ENCODE measurements at regions not wholly inside any gene's neighbourhood (a gene's known extent, or its start where the extent isn't known, plus 50 kb on each side); places are given as distances from the start of the nearest gene placed in this dataset.

- H3K9ac ChIP-seq (ENCODE audit: low read depth, low read length) = no peak overlapping the region
- H3K36me3 ChIP-seq (ENCODE audit: control insufficient read depth, insufficient read depth, low read length) = no peaks in the 10 kb centered on the region
- H3K27ac ChIP-seq (ENCODE audit: low read depth, low read length) = no peak overlapping the region
- no peaks in the 10 kb centered on the region for H3K4me1 ChIP-seq (ENCODE audit: control insufficient read depth, insufficient read depth, low read length)
- no peaks in the 10 kb centered on the region for H3K9me3 ChIP-seq (ENCODE audit: control insufficient read depth, insufficient read depth, low read length)
- no peak overlapping the region for H3K4me3 ChIP-seq (ENCODE audit: low read depth, low read length)
- no peaks in the 10 kb centered on the region for H3K27me3 ChIP-seq (ENCODE audit: control insufficient read depth, insufficient read depth, low read length)
Observed at GRCh38 chr1:80075351-80075750, 1068.8 kb upstream of the ADGRL4 start.

- Histone ChIP-seq H3K4me3 (ENCODE audit: low read depth, low read length) (no peak overlapping the region), H3K4me1 (ENCODE audit: control insufficient read depth, insufficient read depth, low read length) (no peaks in the 10 kb centered on the region), H3K27ac (ENCODE audit: low read depth, low read length) (no peak overlapping the region), H3K27me3 (ENCODE audit: control insufficient read depth, insufficient read depth, low read length) (no peaks in the 10 kb centered on the region), H3K9me3 (ENCODE audit: control insufficient read depth, insufficient read depth, low read length) (no peaks in the 10 kb centered on the region), H3K36me3 (ENCODE audit: control insufficient read depth, insufficient read depth, low read length) (no peaks in the 10 kb centered on the region), H3K9ac (ENCODE audit: low read depth, low read length) (no peak overlapping the region)
Observed at GRCh38 chr1:80072563-80072962, 1066.0 kb upstream of the ADGRL4 start.

- Histone ChIP-seq H3K4me1 (ENCODE audit: control insufficient read depth, insufficient read depth, low read length) (peaks cover 7% of the 10 kb centered on the region; the same call in 1 of the 2 replicates), H3K9me3 (ENCODE audit: control insufficient read depth, insufficient read depth, low read length) (no peaks in the 10 kb centered on the region), H3K9ac (ENCODE audit: low read depth, low read length) (no peak overlapping the region), H3K36me3 (ENCODE audit: control insufficient read depth, insufficient read depth, low read length) (no peaks in the 10 kb centered on the region), H3K4me3 (ENCODE audit: low read depth, low read length) (no peak overlapping the region), H3K27me3 (ENCODE audit: control insufficient read depth, insufficient read depth, low read length) (no peaks in the 10 kb centered on the region), H3K27ac (ENCODE audit: low read depth, low read length) (no peak overlapping the region)
Observed at GRCh38 chr1:80066060-80066459, 1059.5 kb upstream of the ADGRL4 start.

- Histone ChIP-seq H3K4me1 (ENCODE audit: control insufficient read depth, insufficient read depth, low read length) (peaks cover 7% of the 10 kb centered on the region; the same call in 1 of the 2 replicates), H3K27ac (ENCODE audit: low read depth, low read length) (no peak overlapping the region), H3K9ac (ENCODE audit: low read depth, low read length) (no peak overlapping the region), H3K36me3 (ENCODE audit: control insufficient read depth, insufficient read depth, low read length) (no peaks in the 10 kb centered on the region), H3K27me3 (ENCODE audit: control insufficient read depth, insufficient read depth, low read length) (no peaks in the 10 kb centered on the region), H3K9me3 (ENCODE audit: control insufficient read depth, insufficient read depth, low read length) (no peaks in the 10 kb centered on the region), H3K4me3 (ENCODE audit: low read depth, low read length) (no peak overlapping the region)
Observed at GRCh38 chr1:80064524-80064923, 1058.0 kb upstream of the ADGRL4 start.

GRCh38 chr1:80059940-80060339 is 1053.4 kb upstream of the ADGRL4 start:
- no peaks in the 10 kb centered on the region for H3K36me3 ChIP-seq (ENCODE audit: control insufficient read depth, insufficient read depth, low read length)
- no peaks in the 10 kb centered on the region for H3K4me1 ChIP-seq (ENCODE audit: control insufficient read depth, insufficient read depth, low read length)
- H3K27ac ChIP-seq (ENCODE audit: low read depth, low read length) = no peak overlapping the region
- H3K9ac ChIP-seq (ENCODE audit: low read depth, low read length) = no peak overlapping the region
- H3K4me3 ChIP-seq (ENCODE audit: low read depth, low read length) = no peak overlapping the region
- H3K9me3 ChIP-seq (ENCODE audit: control insufficient read depth, insufficient read depth, low read length) = no peaks in the 10 kb centered on the region
- no peaks in the 10 kb centered on the region for H3K27me3 ChIP-seq (ENCODE audit: control insufficient read depth, insufficient read depth, low read length)

- Histone ChIP-seq H3K27me3 (ENCODE audit: control insufficient read depth, insufficient read depth, low read length) (no peaks in the 10 kb centered on the region), H3K27ac (ENCODE audit: low read depth, low read length) (no peak overlapping the region), H3K9ac (ENCODE audit: low read depth, low read length) (no peak overlapping the region), H3K9me3 (ENCODE audit: control insufficient read depth, insufficient read depth, low read length) (no peaks in the 10 kb centered on the region), H3K36me3 (ENCODE audit: control insufficient read depth, insufficient read depth, low read length) (no peaks in the 10 kb centered on the region), H3K4me1 (ENCODE audit: control insufficient read depth, insufficient read depth, low read length) (no peaks in the 10 kb centered on the region), H3K4me3 (ENCODE audit: low read depth, low read length) (no peak overlapping the region)
Observed at GRCh38 chr1:80056179-80056578, 1049.6 kb upstream of the ADGRL4 start.

- no peaks in the 10 kb centered on the region for H3K27me3 ChIP-seq (ENCODE audit: control insufficient read depth, insufficient read depth, low read length)
- H3K27ac ChIP-seq (ENCODE audit: low read depth, low read length) = no peak overlapping the region
- no peak overlapping the region for H3K9ac ChIP-seq (ENCODE audit: low read depth, low read length)
- H3K36me3 ChIP-seq (ENCODE audit: control insufficient read depth, insufficient read depth, low read length) = no peaks in the 10 kb centered on the region
- no peaks in the 10 kb centered on the region for H3K4me1 ChIP-seq (ENCODE audit: control insufficient read depth, insufficient read depth, low read length)
- no peak overlapping the region for H3K4me3 ChIP-seq (ENCODE audit: low read depth, low read length)
- no peaks in the 10 kb centered on the region for H3K9me3 ChIP-seq (ENCODE audit: control insufficient read depth, insufficient read depth, low read length)
Observed at GRCh38 chr1:80054129-80054528, 1047.6 kb upstream of the ADGRL4 start.

GRCh38 chr1:80053613-80054012 is 1047.1 kb upstream of the ADGRL4 start:
- H3K36me3 ChIP-seq (ENCODE audit: control insufficient read depth, insufficient read depth, low read length) = no peaks in the 10 kb centered on the region
- no peak overlapping the region for H3K27ac ChIP-seq (ENCODE audit: low read depth, low read length)
- H3K9ac ChIP-seq (ENCODE audit: low read depth, low read length) = no peak overlapping the region
- H3K4me3 ChIP-seq (ENCODE audit: low read depth, low read length) = no peak overlapping the region
- H3K27me3 ChIP-seq (ENCODE audit: control insufficient read depth, insufficient read depth, low read length) = no peaks in the 10 kb centered on the region
- H3K9me3 ChIP-seq (ENCODE audit: control insufficient read depth, insufficient read depth, low read length) = no peaks in the 10 kb centered on the region
- H3K4me1 ChIP-seq (ENCODE audit: control insufficient read depth, insufficient read depth, low read length) = no peaks in the 10 kb centered on the region

- H3K4me1 ChIP-seq (ENCODE audit: control insufficient read depth, insufficient read depth, low read length) = no peaks in the 10 kb centered on the region
- H3K4me3 ChIP-seq (ENCODE audit: low read depth, low read length) = no peak overlapping the region
- no peaks in the 10 kb centered on the region for H3K27me3 ChIP-seq (ENCODE audit: control insufficient read depth, insufficient read depth, low read length)
- no peak overlapping the region for H3K27ac ChIP-seq (ENCODE audit: low read depth, low read length)
- no peaks in the 10 kb centered on the region for H3K9me3 ChIP-seq (ENCODE audit: control insufficient read depth, insufficient read depth, low read length)
- H3K9ac ChIP-seq (ENCODE audit: low read depth, low read length) = no peak overlapping the region
- H3K36me3 ChIP-seq (ENCODE audit: control insufficient read depth, insufficient read depth, low read length) = no peaks in the 10 kb centered on the region
Observed at GRCh38 chr1:80050523-80050922, 1044.0 kb upstream of the ADGRL4 start.

GRCh38 chr1:80050085-80050484 is 1043.6 kb upstream of the ADGRL4 start:
- Histone ChIP-seq H3K27me3 (ENCODE audit: control insufficient read depth, insufficient read depth, low read length) (no peaks in the 10 kb centered on the region), H3K9me3 (ENCODE audit: control insufficient read depth, insufficient read depth, low read length) (no peaks in the 10 kb centered on the region), H3K36me3 (ENCODE audit: control insufficient read depth, insufficient read depth, low read length) (no peaks in the 10 kb centered on the region), H3K4me1 (ENCODE audit: control insufficient read depth, insufficient read depth, low read length) (no peaks in the 10 kb centered on the region), H3K4me3 (ENCODE audit: low read depth, low read length) (no peak overlapping the region), H3K9ac (ENCODE audit: low read depth, low read length) (no peak overlapping the region), H3K27ac (ENCODE audit: low read depth, low read length) (no peak overlapping the region)

- no peak overlapping the region for H3K9ac ChIP-seq (ENCODE audit: low read depth, low read length)
- H3K4me1 ChIP-seq (ENCODE audit: control insufficient read depth, insufficient read depth, low read length) = no peaks in the 10 kb centered on the region
- no peaks in the 10 kb centered on the region for H3K36me3 ChIP-seq (ENCODE audit: control insufficient read depth, insufficient read depth, low read length)
- no peaks in the 10 kb centered on the region for H3K9me3 ChIP-seq (ENCODE audit: control insufficient read depth, insufficient read depth, low read length)
- H3K4me3 ChIP-seq (ENCODE audit: low read depth, low read length) = no peak overlapping the region
- H3K27me3 ChIP-seq (ENCODE audit: control insufficient read depth, insufficient read depth, low read length) = no peaks in the 10 kb centered on the region
- no peak overlapping the region for H3K27ac ChIP-seq (ENCODE audit: low read depth, low read length)
Observed at GRCh38 chr1:80048716-80049115, 1042.2 kb upstream of the ADGRL4 start.

- no peaks in the 10 kb centered on the region for H3K36me3 ChIP-seq (ENCODE audit: control insufficient read depth, insufficient read depth, low read length)
- no peaks in the 10 kb centered on the region for H3K27me3 ChIP-seq (ENCODE audit: control insufficient read depth, insufficient read depth, low read length)
- no peak overlapping the region for H3K27ac ChIP-seq (ENCODE audit: low read depth, low read length)
- no peak overlapping the region for H3K4me3 ChIP-seq (ENCODE audit: low read depth, low read length)
- no peaks in the 10 kb centered on the region for H3K4me1 ChIP-seq (ENCODE audit: control insufficient read depth, insufficient read depth, low read length)
- no peak overlapping the region for H3K9ac ChIP-seq (ENCODE audit: low read depth, low read length)
- no peaks in the 10 kb centered on the region for H3K9me3 ChIP-seq (ENCODE audit: control insufficient read depth, insufficient read depth, low read length)
Observed at GRCh38 chr1:80047791-80048190, 1041.3 kb upstream of the ADGRL4 start.

All from HUES48 (cell line).